H1 (cell line): ENCODE measurements at regions not wholly inside any gene's neighbourhood (a gene's known extent, or its start where the extent isn't known, plus 50 kb on each side); places are given as distances from the start of the nearest gene placed in this dataset.

Experiments
- ATF3 ChIP-seq: IDR thresholded peaks from 2 replicates; pipeline ENCODE4 v1.6.1; 2011; ENCODE audit warnings: low read depth, mild to moderate bottlenecking, low read length; ENCODE audit not compliant: insufficient read depth
- BRCA1 ChIP-seq: IDR thresholded peaks from 2 replicates; pipeline ENCODE4 v1.6.1; 2012; ENCODE audit warnings: low read depth, low read length, improper control_type of control experiment
- POLR2AphosphoS5 ChIP-seq: IDR thresholded peaks from 2 replicates; pipeline ENCODE4 v1.6.1; 2011; ENCODE audit warnings: low read depth, low read length
- TF ChIP-seq, protein P1 (sequence below), 3 experiments: IDR thresholded peaks; 1 replicate in 2 of 3; 2 replicates in 1 of 3; pipeline versions ENCODE4 v1.5.1 to v1.6.1; 2011; ENCODE audit warnings: low read length in 3 of 3, mild to moderate bottlenecking in 3 of 3, inconsistent platforms in 2 of 3, low read depth in 1 of 3, moderate library complexity in 1 of 3; ENCODE audit not compliant: insufficient read depth in 1 of 3; ENCODE audit errors: control extremely low read depth in 1 of 3

- TF ChIP-seq, protein P1, sequence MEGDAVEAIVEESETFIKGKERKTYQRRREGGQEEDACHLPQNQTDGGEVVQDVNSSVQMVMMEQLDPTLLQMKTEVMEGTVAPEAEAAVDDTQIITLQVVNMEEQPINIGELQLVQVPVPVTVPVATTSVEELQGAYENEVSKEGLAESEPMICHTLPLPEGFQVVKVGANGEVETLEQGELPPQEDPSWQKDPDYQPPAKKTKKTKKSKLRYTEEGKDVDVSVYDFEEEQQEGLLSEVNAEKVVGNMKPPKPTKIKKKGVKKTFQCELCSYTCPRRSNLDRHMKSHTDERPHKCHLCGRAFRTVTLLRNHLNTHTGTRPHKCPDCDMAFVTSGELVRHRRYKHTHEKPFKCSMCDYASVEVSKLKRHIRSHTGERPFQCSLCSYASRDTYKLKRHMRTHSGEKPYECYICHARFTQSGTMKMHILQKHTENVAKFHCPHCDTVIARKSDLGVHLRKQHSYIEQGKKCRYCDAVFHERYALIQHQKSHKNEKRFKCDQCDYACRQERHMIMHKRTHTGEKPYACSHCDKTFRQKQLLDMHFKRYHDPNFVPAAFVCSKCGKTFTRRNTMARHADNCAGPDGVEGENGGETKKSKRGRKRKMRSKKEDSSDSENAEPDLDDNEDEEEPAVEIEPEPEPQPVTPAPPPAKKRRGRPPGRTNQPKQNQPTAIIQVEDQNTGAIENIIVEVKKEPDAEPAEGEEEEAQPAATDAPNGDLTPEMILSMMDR (IDR thresholded peaks at IDR 0.05; ENCODE audit: control extremely low read depth in 1 of 3, insufficient read depth in 1 of 3, low read depth in 1 of 3, low read length in 3 of 3) = no peak
- TF ChIP-seq POLR2AphosphoS5 (no peak), ATF3 (no peak), BRCA1 (no peak)
Observed at GRCh38 chr18:22009242-22009641, 160.1 kb upstream of the GATA6 start.
